ENCODE measurements at regions not wholly inside any gene's neighbourhood (a gene's known extent, or its start where the extent isn't known, plus 50 kb on each side); places are given as distances from the start of the nearest gene placed in this dataset.

DNA sequence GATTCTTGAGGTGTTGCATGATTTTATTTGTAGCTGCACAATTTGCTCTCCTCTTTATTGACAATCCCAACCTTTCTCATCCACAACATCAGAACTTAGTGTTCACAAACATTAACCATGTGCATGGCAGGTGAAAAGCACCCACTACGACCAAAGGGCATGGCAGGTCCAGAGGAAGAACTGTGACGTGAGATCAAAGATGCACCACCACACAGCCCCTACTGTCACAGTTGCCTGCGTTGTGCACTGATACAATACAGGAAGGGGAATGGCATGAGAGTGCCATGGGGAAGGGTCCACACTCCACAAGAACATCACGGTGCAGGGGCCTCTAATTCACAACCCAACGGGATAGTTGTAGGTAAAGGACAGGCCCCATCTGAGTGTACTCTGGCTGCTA is 217.1 kb upstream of the PFKP start:
- DNase-seq, result no peak

DNA sequence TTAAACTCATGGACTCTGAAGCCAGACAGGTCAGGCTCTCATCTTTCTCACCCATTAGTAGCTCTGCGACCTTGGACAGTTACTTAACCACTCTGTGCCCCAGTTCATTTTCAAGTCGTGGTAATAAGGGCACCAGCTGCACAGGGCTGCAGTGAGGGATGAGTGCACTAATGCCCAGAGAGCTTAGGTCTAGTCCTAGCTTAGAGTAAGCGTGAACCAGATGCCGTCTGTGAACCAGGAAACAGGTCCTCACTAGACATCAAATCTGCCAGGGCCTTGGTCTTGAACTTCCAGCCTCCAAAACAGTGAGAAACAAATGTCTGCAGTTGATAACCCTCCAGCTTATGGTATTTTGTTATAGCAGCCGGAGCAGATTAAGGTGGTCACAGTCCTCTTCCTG is 222.4 kb upstream of the PFKP start:
- no peak for DNase-seq

DNA sequence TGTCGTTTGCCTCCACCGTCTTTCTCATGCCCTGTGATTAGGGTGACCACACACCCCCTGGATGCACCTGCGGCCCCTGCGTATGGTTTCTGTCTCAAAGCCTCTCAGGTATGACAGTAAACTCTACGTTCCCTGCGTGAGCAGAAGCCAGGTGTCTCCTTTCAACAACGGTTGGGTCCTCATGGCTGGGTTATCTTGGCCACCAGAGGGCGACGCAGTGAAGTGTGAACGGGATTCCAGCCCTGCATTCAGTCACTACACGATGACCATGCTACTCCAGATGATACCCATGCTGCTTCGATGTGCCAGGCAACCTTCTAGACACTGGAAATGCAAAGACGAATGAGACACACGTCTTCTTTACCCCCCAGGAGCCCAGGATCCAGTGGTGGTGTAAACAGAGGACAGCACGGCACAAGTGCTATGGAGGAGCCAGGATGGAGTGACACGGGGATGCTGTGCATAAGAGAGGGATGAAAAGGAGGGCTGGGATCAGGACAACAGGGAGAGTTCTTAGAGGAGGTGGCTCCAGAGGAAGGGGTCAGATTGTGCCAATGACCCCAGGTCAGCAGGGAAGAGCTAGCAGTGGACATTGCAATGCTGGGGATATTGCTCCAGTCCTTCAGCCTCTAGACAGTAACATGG is 228.1 kb upstream of the PFKP start:
- DNase-seq, result peak; percentile 7

DNA sequence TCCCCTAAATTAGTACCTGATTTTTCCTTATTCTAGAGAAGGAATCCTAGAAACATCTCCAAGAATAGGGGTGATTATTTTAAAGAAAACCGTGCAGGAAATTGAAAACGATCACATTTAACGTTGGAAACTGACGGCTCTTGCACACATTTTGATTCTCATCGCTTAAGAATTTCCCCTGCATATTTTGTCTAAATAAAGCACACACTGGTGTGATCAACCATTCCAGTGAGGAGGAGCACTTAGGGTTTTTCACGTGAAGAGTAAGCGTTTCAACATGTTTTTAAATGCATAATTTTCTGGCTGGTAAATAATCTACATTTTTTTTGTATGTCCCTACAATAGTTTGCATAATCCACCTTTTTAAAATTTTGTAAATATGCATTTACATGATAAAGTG is 229.7 kb upstream of the PFKP start:
- no peak for DNase-seq

DNA sequence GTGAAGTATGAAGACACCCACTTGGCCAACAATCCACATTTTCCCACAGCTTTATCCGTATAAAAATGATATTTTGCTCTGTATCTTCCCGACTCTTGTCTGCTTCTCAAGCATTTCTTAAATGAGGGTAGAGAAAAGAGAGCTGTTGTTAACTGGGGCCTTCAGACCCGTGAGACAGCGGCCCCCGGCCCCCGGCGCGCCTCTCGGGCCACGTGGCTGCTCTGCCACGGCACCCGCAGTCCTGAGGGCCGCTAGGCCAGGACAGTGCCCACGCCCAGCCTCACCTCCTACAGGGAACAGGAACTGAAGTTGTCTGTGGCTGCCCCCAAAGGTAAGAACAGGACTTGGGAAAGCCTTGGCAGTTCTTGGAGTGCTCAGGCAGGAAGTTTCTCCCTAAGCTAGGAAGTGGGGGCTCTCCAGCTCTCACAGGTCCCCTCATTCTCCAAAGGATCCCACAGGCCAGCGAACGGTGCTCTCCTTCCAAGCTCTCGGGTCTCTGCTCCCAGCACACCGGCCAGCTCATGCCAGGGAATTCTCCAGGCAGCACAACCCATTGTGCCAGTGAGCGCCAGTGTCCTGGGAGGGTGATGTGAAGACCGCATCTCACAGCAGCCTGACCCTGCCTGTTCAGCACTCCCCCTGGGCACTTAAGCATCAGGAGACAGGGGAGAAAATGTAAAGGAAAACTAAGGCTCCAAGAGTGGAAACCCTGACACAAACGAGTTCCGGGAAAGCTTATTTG is 230.3 kb upstream of the PFKP start:
- DNase-seq, result no peak

DNA sequence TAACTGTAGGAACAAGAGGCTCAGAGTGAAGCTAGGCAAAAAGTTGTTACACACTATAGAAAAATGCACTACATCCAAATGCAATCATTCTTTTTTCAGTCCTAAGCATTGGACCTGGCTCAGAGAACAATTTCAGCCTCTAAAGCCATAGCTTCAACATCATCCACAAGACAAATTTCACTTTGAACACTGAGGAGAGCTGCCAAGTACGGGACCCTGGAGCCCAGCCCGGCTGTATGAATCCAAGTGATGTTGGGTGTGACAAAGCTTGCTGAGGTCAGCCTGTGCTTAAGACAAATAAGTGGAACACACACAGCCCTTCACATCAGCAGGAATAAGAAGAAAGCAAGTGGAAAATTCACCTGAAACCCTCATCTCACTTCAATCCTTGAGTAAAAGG is 233.1 kb upstream of the PFKP start:
- DNase-seq, result no peak

DNA sequence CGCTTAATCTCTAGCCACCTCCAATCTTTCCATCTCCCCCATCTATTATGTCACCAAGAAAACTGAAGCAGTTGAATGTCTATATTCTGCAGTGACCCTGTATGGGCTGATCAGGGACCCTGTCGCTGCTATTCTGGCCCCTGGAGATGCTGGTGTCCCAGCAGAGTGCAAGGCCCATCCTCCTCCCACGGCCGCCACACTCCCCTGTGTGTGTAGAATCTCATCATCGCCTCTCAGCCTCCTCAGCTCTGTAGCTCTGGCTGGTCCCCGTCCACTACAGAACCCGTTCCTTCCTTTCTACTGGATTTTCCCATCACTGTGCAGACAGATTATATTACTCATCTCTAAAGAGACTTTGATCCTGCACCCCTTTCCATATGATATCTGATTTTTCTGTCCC is 235.8 kb upstream of the PFKP start:
- no peak for DNase-seq

DNA sequence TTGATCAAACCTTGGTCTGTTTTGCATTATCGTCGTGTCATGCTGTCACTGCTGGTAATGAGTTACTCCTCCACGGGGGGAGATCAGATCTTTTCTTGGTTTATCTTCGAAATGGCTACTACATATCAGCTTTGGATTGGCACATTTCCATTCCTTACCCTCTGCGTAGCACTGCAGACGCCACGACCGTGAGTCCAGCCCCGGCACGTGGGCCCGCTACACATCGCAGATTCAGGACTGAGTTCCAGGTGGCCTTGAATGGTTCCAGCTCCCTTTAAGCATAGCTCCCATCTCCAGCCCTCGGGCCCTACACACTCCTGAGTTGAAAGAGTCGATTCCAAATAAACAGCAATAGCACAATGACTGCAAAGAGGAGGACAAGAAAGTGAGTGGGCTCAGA is 238.6 kb upstream of the PFKP start:
- no peak for DNase-seq

DNA sequence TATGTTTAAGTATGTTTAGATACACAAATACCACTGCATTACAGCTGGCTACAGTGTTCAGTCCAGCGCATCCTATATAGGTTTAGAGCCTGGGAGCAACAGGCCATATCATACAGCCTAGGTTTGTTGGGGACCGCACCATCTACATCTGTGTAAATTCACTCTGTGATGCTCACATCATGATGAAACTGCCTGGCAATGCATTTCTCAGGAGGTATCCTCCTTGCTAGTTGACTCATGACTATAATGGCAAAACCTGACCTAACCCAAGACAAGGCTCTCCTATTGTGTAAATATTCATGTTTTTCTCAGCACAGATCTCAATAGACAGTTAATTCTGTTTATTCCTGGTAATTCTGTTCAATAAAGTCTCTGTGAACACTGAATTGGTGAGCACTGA is 240.7 kb upstream of the PFKP start:
- no peak for DNase-seq

DNA sequence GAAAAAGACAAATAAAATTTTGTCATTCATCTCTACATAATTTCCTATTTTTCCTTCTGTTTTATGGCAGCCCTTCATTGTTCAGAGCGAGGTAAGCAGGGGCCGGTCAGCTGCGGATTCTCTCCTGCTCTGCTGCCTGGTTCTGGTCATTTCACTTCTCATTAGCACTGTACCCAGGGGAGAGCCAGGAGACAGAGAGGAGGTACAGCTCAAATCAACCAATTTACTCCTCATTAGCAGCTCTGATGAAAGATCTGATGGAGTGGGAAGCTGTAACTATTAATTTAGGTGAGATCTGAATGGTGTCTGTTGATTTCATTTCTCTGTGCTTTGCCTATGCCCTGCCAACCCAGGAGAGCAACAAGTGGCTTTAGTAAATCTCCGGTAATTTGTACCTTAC is 241.5 kb upstream of the PFKP start:
- no peak for DNase-seq

DNA sequence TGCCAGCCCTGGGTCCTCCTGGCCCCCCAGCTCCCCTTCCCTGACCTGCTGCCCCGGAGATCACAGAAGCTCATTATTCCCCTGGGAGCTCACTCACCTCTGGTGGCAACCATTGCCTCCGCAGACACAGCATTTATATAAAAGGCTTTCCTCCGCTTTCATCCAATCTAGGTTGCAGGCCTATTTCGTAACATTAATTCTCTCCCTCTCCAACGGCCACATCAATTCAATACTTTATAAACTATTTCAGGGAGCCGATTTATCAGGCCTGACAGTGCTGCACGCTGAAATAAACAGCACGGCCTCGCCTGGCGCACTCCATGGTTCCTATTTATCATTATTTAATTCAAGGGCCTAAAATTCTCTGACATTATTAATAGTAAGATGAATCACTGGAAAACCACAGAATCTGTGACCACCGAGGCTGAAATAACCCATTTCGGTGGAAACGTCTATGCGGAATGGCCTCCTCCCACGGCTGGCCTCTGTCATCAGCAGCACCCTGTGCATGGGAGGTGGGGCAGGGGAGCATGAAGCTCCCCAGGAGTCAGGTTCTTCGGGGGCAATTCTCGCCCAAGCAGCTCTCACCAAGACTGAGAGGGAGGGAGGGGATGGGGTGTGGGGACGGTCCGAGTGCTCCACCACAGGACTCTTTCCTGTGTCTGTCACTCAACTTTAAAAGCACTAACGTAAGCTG is 249.3 kb upstream of the PFKP start:
- DNase-seq, result no peak

DNA sequence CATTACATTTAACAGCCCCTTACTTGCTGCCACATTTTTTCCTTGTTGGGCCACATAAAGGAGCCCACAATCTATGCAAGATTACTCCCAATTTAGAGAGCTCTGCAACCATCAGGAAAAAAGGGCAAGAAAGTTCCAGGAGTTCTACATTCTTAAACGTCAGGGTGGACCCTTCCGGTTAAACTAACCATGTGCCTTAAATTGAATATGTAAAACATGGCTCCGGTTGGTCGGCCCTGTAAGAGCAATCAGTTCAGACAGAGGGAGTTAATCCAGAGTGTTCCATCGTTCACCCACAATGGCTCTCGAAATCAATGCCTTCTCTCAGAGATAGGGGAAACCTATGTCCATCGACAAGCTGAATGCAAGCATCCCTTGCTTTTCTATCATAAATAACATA is 253.7 kb upstream of the PFKP start:
- no peak for DNase-seq

DNA sequence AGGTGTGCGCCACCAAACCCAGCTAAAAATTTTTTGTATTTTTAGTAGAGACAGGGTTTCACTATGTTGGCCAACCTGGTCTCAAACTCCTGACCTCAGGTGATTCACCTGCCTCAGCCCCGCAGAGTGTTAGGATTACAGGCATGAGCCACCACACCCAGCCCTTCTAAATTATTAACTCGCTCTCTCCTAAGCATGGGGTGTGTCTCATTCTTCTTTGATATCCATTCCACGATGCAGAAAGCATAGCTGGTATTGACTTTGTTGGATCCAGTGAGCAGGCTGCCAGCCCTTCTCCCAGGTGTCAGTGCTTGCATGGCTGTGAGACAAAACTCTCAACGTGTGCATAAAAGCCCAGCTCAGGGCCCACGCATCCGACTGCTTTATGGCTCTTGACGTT is 254.1 kb upstream of the PFKP start:
- no peak for DNase-seq

DNA sequence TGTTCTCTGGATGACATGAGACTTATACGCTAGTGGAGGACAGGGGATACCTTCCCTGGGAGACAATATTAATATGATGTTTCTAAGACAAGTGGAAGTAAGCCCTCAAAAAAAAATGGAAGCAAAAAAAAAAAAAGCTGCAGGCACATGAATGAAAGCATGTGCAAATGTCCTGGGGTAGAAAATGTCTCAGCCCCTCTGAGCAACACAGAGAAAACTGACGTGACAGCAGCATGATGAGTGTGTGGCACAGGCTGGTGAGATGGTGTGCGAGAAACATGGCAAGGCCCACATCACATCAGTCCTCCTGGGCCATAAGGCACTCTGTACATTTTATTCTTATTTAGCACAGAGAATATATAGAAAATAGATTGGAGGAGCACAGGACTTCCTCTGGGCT is 254.7 kb upstream of the PFKP start:
- DNase-seq, result no peak

DNA sequence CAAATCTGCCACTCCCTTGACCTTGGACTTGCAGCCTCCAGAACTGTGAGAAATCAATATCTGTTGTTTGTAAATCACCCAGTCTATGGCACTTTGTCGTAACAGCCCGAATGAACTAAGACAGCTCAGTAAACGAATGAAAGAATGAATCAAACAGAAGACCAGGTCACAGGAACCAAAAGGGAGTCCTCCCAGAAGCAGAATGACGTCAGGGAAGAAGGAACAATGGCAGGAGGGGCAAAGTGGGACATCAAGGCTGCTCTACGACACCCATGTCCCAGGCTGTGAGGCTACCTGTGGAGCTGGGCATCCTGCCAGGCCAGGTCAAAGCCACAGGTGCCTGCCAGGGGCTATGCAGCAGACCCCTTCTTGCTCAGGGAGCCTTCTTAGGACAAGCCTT is 267.2 kb upstream of the PFKP start:
- no peak for DNase-seq

DNA sequence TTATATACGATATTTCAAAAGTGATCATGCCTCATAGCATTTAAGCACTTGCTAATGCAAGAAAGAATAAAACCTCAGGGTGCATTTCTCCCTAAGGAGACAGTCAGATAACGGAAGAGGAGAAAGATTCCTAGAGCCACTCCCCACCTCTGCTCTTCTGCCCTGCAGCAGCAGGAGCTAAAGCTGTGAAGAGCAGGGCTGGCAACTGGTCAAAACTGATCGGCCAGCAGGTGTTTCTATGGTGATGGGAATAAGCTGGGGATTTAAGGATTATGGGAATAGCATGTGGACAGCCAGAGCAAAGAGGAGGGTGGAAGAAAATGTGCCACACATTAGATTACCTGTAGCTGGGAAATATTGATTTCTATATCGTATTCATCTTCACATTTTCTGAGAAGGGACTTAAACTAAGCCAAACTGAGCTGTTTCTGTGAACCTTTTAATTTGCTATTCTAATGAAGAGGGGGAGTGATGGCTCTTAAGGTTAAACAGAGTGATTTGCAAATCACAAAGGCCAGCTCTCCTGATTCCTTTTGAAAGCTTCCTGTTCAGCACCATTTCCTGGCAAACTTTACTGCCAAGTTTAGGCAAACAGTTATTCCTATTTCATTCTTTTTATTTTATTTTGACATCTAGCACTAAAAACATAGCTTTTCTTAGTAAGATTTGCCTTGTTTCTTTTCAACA is 268.9 kb upstream of the PFKP start:
- no peak for DNase-seq

DNA sequence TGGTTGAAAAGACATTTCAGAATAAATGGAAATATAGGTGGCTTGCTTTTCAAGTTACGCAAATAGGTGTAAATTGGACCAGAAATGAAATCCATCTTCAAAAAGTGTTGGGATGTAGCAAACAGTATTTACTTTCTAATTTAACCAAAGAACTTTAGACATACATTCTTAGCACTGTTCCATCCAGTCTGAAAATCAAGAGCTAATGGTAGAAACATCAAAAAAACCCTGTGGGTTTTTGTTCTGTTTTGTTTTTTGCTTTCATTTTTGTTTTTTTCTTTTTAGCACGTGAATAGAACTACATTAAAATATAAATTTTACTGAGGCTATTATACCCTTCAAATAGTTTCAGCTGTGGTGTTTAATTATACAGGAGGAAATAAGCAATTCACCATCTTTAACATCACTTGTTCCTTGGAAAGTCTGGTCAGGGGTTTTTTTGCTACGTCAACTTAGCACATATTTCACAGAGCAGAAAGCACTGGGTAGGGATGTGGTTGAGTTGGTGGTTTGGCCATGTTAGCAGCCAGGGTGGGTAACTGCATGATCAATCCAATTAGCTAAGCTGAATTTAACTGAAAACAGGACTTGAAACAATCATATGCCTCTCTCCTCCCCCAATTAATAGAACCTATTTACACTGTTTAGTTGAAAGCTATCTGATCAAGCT is 275.4 kb upstream of the PFKP start:
- no peak for DNase-seq

DNA sequence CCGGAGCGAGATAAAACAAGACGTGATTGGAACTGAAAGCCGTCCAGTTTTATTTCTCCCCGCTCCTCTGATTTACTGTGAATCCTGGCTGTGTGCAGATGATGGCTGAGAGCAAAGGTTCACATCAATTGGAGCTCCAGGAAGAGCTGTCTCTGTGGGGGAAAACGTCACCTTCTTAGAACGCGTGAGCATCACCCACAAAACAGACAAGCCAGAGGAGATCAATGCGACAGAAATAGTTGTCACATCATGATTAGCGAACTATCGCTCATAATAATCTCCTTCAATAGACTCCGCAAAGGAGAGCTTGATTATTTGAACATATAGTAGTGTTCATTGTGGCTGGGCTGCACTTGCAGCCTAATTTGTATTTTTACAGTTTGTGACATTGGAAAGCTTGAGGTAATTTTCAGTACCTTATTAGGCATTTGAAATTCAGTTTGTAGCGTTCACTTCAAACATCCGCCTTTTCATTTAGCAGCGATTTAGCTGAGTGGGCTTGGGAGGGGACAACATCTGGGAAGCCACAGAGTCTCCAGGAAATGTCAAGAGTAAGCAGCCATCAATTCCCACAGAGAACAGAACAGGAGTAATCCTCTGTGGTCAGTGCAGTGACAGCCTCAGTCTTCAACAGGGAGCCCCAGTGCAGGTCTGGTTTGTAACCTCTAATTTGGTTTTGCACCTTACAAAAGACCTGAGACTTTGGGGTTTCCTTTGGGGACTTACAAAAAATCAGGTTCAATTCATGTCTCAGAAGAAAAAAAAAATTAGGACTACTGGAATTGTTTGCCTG is 276.8 kb upstream of the PFKP start:
- no peak for DNase-seq

DNA sequence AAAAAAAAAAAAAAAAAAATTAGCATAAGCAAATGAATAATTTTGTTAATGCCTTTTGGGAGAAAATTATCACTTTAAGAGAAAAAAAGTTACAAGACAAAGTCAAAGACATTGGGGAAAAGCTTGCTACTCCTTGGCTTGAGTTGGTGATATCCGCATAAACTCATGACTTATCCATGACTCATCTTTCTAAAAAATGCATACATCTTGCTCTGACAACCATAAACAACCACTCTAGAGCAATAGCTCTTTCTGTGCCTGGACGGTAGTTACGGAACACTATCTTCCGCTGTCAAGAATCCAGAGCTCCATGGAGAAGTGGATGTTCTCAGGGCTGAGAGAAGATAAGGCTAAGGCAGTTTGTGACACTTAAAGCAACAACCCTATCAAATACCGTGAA is 281.1 kb upstream of the PFKP start:
- no peak for DNase-seq

DNA sequence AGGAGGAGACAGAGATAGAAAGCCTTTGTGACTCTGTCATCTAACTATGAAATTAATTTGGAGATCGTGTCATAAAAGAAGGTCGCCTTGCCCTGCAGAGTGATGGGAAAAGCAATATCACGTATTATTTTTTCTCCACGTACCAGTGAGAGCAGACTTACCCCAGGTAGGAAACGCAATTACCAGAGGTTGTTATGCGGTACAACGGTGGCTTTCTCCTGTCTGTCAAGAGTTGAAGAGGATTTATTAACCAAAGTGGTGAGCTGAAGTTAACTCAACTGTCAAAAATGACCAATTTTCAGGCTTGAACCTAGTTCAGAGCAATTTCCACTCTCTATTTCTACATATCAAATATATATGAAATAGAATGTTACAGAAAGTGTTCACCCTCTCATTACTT is 282.6 kb upstream of the PFKP start:
- no peak for DNase-seq

DNA sequence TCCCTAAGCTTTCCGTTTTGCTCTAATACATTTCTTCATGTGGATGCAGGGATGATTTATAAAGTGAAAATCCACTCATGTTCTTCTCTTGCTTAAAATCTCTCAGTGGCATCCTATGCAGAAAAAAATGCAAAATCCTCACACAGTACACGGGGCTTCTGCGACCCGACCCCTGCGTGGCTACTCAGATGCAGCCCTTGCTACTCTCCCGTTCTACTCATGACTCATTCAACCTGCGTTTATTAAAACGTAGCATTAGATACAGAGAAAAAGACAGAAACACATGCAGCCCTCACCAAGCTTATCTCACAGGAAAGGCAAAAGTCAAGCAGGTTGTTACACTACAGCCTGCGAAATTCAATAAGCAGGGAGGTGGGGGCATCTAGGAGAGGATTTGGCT is 284.4 kb upstream of the PFKP start:
- no peak for DNase-seq

DNA sequence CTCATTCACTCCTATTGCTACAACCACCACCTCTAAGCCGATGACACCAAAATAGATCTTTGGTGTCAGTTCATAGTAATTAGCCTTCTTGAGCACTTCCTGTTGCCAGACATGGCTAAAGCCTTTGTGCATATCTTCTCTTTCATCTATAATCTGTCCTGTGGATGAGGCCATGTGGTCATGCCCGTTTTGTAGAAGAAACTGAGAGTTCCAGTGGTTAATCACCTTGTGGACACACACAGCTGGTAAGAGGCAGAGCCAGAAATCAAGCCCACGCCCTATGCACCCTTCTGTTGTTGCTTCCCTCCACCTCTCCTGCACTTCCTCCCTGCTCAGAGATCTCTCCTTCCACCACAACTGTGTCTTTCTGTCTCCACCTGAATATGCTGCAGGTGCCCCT is 285.1 kb upstream of the PFKP start:
- DNase-seq, result no peak

Data from activated CD4-positive, alpha-beta T cell treated with anti-CD3 and anti-CD28 coated beads, Interleukin-2, amount 50 U/mL, for 1 hour (primary cell).